Iris pigment epithelial cell (primary cell): ENCODE measurements at regions not wholly inside any gene's neighbourhood (a gene's known extent, or its start where the extent isn't known, plus 50 kb on each side); places are given as distances from the start of the nearest gene placed in this dataset.

Source experiments
- DNase-seq: peaks from one replicate; pipeline ENCODE4 v3.0.0-alpha.2; 2011; ENCODE audit warnings: low read depth

DNA sequence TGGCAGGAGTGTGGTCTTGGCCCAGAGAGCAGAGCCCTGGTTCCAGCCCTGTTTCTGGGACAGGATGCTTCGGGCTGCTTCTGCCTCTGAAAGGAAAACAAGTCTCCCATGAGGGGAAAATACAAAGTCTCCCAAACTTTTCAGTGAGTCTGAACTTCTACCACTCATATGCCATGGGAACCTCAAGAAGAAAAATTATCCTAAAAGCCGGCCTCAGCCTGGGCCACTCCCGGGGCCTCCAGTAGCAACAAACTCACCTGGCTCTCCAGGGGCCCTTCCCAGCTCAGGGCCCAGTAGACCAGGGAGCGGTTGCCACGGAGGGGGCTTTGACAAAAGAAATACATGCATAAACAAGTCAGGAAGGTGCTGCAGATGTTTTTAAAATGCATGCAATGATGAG lies 289.2 kb upstream of the HDAC4 start:
- no peak for DNase-seq

- DNase-seq: no peak
These were observed 288.6 kb upstream of the HDAC4 start for GRCh38 chr2:239689410-239689809.

GRCh38 chr2:239688840-239689239 lies 288.0 kb upstream of the HDAC4 start:
- DNase-seq: no peak

- no peak for DNase-seq
These were observed 287.4 kb upstream of the HDAC4 start for GRCh38 chr2:239688122-239688681.

- DNase-seq: no peak
These were observed 286.6 kb upstream of the HDAC4 start for GRCh38 chr2:239687441-239687840.

- no peak for DNase-seq
These were observed 285.1 kb upstream of the HDAC4 start for GRCh38 chr2:239685965-239686364.

DNA sequence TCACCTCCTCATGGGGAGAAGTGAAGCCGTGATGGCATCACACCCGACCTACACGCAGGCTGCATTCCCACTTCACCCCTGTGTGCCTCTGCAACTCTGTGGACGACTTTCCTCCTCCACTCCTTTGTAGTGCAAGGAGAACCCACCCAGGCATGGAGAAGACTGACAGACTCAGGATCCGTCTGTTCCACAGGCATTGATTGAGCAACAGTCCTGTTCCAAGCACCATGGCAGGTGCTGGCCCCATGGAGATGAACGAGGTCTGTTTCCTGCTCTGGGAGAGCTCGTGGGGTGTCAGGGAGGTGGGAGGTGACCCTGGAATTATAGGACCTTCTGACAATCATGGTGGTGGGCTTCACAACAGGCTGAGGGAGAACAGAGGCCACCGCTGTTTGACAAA lies 284.7 kb upstream of the HDAC4 start:
- no peak for DNase-seq

GRCh38 chr2:239684996-239685395 lies 284.2 kb upstream of the HDAC4 start:
- no peak for DNase-seq

DNA sequence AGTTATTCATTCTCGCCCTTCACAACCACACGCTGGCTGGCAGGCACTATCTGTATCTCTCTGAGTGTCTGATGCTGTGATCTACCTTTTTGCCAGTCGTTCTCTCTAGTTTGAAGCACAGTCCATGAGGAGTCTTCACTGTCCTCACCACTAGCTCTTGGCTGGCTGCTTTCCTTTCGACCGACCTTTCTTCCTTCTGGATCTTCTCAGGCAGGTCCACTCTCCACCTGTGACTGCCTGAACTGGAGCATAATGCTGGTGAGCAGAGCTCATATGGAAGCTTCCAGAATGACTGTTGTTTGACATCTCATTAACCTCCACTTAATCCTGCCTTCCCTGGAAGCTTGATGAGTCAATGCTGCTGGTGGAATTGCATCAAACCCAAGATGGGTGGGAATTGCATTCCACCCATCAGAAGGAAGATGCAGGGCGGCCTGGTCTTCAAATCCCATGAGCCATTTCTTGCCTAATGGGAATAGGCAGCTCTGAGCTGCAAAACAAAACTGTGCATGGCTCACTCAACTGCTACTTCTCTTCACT lies 283.5 kb upstream of the HDAC4 start:
- DNase-seq: no peak

- DNase-seq: no peak
These were observed 281.7 kb upstream of the HDAC4 start for GRCh38 chr2:239682518-239682917.

DNA sequence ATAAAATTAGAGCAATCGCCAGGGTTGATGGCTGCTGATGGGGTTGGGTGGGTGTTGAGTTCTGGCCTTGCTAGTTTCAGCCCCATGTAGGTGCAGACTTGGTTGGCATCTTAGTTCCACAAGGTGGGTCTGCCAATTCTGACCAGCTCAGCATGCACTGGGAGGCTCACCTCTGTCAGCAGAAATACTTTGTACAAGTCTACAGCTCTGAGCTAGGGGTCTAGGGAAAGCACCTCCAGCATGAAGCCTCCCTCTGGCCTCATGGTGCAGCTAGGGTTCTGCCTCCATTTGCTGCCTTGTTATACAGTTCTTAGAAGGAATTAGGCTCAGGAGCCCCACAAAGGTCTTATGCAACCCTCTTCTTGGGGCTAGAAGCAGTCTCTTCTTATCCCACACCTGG lies 278.9 kb upstream of the HDAC4 start:
- DNase-seq: no peak

DNA sequence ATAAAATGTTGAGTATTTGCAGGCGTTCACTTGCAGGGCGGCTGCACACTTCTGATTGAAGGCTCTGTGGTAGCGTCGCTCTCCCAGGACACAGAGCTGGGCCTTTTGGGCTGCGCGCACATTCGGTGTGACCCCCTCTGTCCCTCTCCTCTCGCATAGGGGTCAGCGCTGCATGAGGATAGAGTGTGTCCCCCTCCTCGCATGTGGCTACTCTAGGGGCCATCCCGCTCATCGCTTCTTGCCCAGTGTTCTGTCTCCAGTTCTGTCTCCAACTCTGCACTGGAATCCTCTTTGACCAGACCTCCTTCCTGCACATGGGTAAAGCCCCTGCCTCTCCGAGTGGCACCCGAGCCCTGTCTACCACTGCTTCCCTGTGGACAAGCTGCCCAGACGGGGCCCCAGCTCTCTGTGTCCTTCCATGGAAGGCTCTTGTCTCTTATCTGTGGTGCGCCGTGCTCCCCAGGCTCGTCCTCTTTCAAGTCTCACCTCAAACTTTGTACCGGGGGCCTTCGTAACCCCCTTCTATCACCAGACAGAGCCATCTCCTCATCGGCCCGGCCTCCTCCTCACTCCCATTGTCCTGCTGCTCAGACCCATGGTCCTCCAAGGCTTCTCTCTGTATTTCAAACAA lies 278.0 kb upstream of the HDAC4 start:
- no peak for DNase-seq

GRCh38 chr2:239678186-239678490 lies 277.3 kb upstream of the HDAC4 start:
- DNase-seq: no peak

GRCh38 chr2:239677453-239678185 lies 276.8 kb upstream of the HDAC4 start:
- DNase-seq: no peak

DNA sequence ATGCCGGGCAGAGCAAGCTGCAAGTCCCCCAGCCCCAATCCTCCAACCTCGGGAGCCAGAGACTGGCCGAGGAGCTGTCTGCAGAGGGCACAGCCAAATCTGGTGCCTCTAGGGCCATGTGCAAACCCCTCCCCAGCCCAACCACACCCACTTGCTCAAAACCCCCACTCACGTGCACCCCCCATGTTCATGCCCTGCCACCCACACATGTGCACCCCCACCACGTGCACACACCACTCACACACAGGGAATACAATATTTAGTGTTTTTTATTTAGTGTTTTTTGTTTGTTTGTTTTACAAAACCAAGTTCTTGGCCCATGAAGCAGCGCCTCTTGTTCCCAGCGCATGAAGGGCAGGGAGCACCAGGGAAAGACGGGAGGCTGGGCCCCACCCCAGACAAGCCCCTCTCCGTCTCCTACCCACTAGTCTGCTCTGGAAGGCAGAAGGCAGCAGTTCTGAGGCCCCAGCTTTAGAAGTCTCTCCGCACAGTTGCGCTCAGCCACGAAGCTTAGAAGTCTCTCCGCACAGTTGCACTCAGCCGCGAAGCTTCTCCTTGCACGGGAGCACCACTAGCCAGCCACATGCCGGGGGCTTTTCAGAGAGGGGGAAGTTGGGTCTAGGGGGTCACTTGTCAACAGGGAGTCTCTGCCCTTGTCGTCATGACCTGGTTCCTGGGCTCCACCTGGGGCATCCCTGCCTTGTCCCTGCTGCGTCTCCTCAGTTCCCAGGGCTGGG lies 276.1 kb upstream of the HDAC4 start:
- no peak for DNase-seq

DNA sequence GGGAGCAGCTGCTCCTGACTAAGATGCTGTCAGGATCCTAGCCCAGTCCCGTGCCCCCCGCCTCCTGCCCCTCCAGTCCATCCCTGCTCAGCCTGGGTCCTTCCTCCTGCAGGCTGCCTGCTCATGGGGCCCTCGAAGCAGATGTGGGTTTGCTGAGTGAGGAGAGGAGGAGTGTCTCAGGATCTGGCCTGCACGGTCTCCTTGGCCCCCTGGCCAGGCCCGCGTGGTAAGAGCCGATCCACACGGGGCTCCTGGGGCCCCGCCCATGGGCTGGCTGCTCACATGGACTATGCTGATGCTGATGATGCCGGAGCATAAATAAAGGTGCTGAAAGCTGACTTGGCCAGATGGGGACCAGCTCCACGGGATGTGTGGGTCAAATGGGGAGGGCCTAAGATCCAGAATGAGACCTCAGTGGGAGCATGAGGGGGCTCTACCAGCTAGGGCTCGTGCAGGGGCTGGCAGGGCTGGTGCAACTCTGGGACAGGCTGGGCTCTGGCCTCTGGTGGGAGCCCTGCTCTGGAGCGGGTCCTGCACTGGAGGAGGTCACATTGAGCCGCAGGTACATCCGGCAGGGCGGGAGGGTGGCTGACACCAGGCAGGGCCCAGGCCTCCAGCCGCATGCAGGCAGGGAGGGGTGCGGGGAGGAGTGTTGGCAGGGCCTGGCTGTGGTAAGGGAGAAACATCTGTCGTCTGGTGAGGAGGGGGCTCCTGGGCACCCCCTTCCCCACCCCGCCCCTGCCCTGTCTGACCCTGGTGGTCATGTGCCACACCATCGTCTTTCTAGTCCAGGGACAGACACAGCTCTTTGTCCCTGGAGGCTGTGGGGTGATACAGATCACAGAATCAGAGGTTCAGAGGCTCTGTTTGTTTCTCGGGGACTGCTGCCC lies 275.3 kb upstream of the HDAC4 start:
- no peak for DNase-seq

GRCh38 chr2:239674981-239675825 lies 274.4 kb upstream of the HDAC4 start:
- no peak for DNase-seq

- DNase-seq: no peak
These were observed 273.5 kb upstream of the HDAC4 start for GRCh38 chr2:239674101-239674980.

- no peak for DNase-seq
These were observed 272.8 kb upstream of the HDAC4 start for GRCh38 chr2:239673641-239674040.
